T-helper 2 cell (primary cell): ENCODE measurements at regions not wholly inside any gene's neighbourhood (a gene's known extent, or its start where the extent isn't known, plus 50 kb on each side); places are given as distances from the start of the nearest gene placed in this dataset.

Experiments
- DNase-seq, 5 experiments: peaks; one replicate each; pipeline versions ENCODE4 v3.0.0 to v3.0.0-alpha.2; 2012 to 2022

GRCh38 chr1:112040891-112041740, 51.6 kb upstream of the KCND3 start:
- no peak for DNase-seq

- DNase-seq: no peak
Observed at GRCh38 chr1:112043901-112044300, 54.4 kb upstream of the KCND3 start.

GRCh38 chr1:112044745-112045144, 55.3 kb upstream of the KCND3 start:
- DNase-seq: no peak

GRCh38 chr1:112046630-112047029, 57.2 kb upstream of the KCND3 start:
- no peak for DNase-seq

GRCh38 chr1:112048421-112048820, 59.0 kb upstream of the KCND3 start:
- no peak for DNase-seq

- no peak for DNase-seq
Observed at GRCh38 chr1:112054510-112054909, 65.0 kb upstream of the KCND3 start.

GRCh38 chr1:112056354-112056753, 66.9 kb upstream of the KCND3 start:
- no peak for DNase-seq

GRCh38 chr1:112057736-112058135, 68.3 kb upstream of the KCND3 start:
- no peak for DNase-seq

- no peak for DNase-seq
Observed at GRCh38 chr1:112058815-112059450, 69.5 kb upstream of the KCND3 start.

GRCh38 chr1:112059679-112060078, 70.2 kb upstream of the KCND3 start:
- no peak for DNase-seq

GRCh38 chr1:112060261-112060660, 70.8 kb upstream of the KCND3 start:
- no peak for DNase-seq

- no peak for DNase-seq
Observed at GRCh38 chr1:112061056-112061455, 71.6 kb upstream of the KCND3 start.

- DNase-seq: peak in 1 of 5 experiments; percentile 11
Observed at GRCh38 chr1:112061901-112062320, 72.4 kb upstream of the KCND3 start.

GRCh38 chr1:112063781-112064728, 74.6 kb upstream of the KCND3 start:
- no peak for DNase-seq

- no peak for DNase-seq
Observed at GRCh38 chr1:112067989-112068388, 78.5 kb upstream of the KCND3 start.

GRCh38 chr1:112070677-112071076, 81.2 kb upstream of the KCND3 start:
- DNase-seq: no peak

- DNase-seq: no peak
Observed at GRCh38 chr1:112074711-112075110, 85.2 kb upstream of the KCND3 start.

- DNase-seq: no peak
Observed at GRCh38 chr1:112075566-112075965, 86.1 kb upstream of the KCND3 start.

- no peak for DNase-seq
Observed at GRCh38 chr1:112079446-112079845, 90.0 kb upstream of the KCND3 start.

GRCh38 chr1:112083487-112083886, 94.0 kb upstream of the KCND3 start:
- no peak for DNase-seq

- DNase-seq: no peak
Observed at GRCh38 chr1:112092656-112093371, 103.3 kb upstream of the KCND3 start.

GRCh38 chr1:112093372-112093694, 103.9 kb upstream of the KCND3 start:
- no peak for DNase-seq

GRCh38 chr1:112099979-112100378, 110.5 kb upstream of the KCND3 start:
- no peak for DNase-seq
